ENCODE measurements at regions not wholly inside any gene's neighbourhood (a gene's known extent, or its start where the extent isn't known, plus 50 kb on each side); places are given as distances from the start of the nearest gene placed in this dataset.

DNA sequence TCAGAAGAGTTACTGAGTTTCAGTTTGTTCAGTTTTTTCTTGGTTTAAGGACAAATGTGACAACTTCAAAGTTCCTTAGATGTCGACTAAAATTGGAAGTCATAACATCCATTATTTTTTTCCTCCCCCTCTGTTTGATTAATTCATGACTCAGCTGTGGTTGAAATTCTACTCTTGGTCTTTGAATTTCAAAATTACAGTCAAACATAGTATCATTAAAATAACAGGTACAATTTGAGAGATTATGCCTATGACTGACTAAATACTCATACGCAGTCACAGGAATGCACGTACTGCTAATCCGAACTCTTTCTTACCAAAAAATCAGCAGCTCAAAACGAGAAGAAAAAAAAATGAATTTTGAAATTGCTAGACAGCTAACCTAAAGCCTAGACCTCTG, 1434.8 kb downstream of the RAPGEF2 start:
- TF ChIP-seq POLR2AphosphoS5 (IDR thresholded peaks at IDR 0.05) (no peak), POLR2A (IDR thresholded peaks at IDR 0.05; ENCODE audit: low read depth) (no peak), EP300 (IDR thresholded peaks at IDR 0.05) (no peak)
- TF ChIP-seq, protein P1, sequence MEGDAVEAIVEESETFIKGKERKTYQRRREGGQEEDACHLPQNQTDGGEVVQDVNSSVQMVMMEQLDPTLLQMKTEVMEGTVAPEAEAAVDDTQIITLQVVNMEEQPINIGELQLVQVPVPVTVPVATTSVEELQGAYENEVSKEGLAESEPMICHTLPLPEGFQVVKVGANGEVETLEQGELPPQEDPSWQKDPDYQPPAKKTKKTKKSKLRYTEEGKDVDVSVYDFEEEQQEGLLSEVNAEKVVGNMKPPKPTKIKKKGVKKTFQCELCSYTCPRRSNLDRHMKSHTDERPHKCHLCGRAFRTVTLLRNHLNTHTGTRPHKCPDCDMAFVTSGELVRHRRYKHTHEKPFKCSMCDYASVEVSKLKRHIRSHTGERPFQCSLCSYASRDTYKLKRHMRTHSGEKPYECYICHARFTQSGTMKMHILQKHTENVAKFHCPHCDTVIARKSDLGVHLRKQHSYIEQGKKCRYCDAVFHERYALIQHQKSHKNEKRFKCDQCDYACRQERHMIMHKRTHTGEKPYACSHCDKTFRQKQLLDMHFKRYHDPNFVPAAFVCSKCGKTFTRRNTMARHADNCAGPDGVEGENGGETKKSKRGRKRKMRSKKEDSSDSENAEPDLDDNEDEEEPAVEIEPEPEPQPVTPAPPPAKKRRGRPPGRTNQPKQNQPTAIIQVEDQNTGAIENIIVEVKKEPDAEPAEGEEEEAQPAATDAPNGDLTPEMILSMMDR (IDR thresholded peaks at IDR 0.05) = no peak

All from esophagus muscularis mucosa (tissue), 4 donors.